Osteoblast (primary cell): ENCODE measurements at regions not wholly inside any gene's neighbourhood (a gene's known extent, or its start where the extent isn't known, plus 50 kb on each side); places are given as distances from the start of the nearest gene placed in this dataset.

ENCODE experiments used
- DNase-seq: peaks from one replicate; pipeline ENCODE4 v3.0.0; 2011; ENCODE audit warnings: low spot score, mixed read lengths; ENCODE audit not compliant: insufficient read length; ENCODE audit errors: missing footprints
- H2AFZ ChIP-seq: 2 replicates; pipeline ENCODE4 v1.6.0; 2011; ENCODE audit warnings: mild to moderate bottlenecking, low read length
- H3K27ac ChIP-seq: 2 replicates; pipeline ENCODE4 v1.5.1; 2011; ENCODE audit warnings: mild to moderate bottlenecking, low read depth, low read length, moderate library complexity
- H3K27me3 ChIP-seq: 2 replicates; pipeline ENCODE4 v1.6.0; 2012; ENCODE audit warnings: mild to moderate bottlenecking, control low read depth, inconsistent platforms, low read length, moderate library complexity; ENCODE audit not compliant: insufficient read depth
- H3K36me3 ChIP-seq: 2 replicates; pipeline ENCODE4 v1.5.1; 2011; ENCODE audit warnings: mild to moderate bottlenecking, low read length, control low read depth, moderate library complexity; ENCODE audit not compliant: insufficient read depth
- H3K4me1 ChIP-seq: 2 replicates; pipeline ENCODE4 v1.5.1; 2011; ENCODE audit warnings: mild to moderate bottlenecking, low read length, control low read depth, moderate library complexity; ENCODE audit not compliant: insufficient read depth
- H3K4me2 ChIP-seq: 2 replicates; pipeline ENCODE4 v1.6.0; 2011; ENCODE audit warnings: mild to moderate bottlenecking, low read length; ENCODE audit not compliant: insufficient read depth
- H3K4me3 ChIP-seq: fragments of 200-600 bp; sonication (generic); 3 replicates; pipeline ENCODE4 v1.5.1; 2012; ENCODE audit warnings: mild to moderate bottlenecking, low read length, inconsistent platforms; ENCODE audit not compliant: insufficient read depth
- H3K79me2 ChIP-seq: 2 replicates; pipeline ENCODE4 v1.6.0; 2012; ENCODE audit warnings: mild to moderate bottlenecking, low read length, control low read depth, inconsistent platforms; ENCODE audit not compliant: insufficient read depth
- H3K9me3 ChIP-seq: 2 replicates; pipeline ENCODE4 v1.5.1; 2011; ENCODE audit warnings: low read depth, low read length, control low read depth
- H4K20me1 ChIP-seq: 2 replicates; pipeline ENCODE4 v1.6.0; 2012; ENCODE audit warnings: mild to moderate bottlenecking, low read length, control low read depth; ENCODE audit not compliant: insufficient read depth
- CTCF ChIP-seq: IDR thresholded peaks from 2 replicates; pipeline ENCODE4 v1.5.1; 2011; ENCODE audit warnings: mild to moderate bottlenecking, low read depth, low read length, moderate library complexity; ENCODE audit errors: extremely low read depth

DNA sequence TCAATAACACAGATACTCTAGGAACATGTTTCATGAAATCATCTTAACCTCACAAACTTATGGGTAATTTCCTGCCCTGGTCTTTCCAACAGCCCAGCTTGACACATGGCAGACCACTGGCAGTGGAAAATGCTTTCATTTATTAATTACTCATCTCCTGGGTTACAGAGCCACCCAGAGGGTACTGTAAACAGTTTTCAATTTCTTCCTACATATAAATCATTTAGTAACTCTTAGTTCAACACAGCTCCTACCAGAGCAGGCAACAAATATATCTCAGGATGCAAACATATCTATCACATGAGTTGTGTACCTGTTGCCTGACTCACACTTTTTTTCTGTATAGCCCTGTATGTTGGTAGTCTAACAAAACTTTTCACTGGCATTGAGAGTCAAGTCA is 99.2 kb upstream of the VRK2 start:
- H3K4me2 ChIP-seq, result no peak overlapping the region
- no peak for TF ChIP-seq CTCF
- H3K79me2 ChIP-seq, result no peaks in the 10 kb centered on the region
- DNase-seq, result peak; percentile 45
- H4K20me1 ChIP-seq, result no peaks in the 10 kb centered on the region
- H3K4me1 ChIP-seq, result no peaks in the 10 kb centered on the region
- no peak overlapping the region for H2AFZ ChIP-seq
- no peak overlapping the region for H3K27ac ChIP-seq
- no peak overlapping the region for H3K4me3 ChIP-seq
- no peaks in the 10 kb centered on the region for H3K36me3 ChIP-seq
- H3K27me3 ChIP-seq, result no peaks in the 10 kb centered on the region
- no peaks in the 10 kb centered on the region for H3K9me3 ChIP-seq

GRCh38 chr2:57954020-57954419 is 92.6 kb upstream of the VRK2 start:
- H3K9me3 ChIP-seq, result no peaks in the 10 kb centered on the region
- no peak overlapping the region for H3K4me2 ChIP-seq
- no peaks in the 10 kb centered on the region for H3K27me3 ChIP-seq
- no peaks in the 10 kb centered on the region for H4K20me1 ChIP-seq
- no peak overlapping the region for H3K27ac ChIP-seq
- no peaks in the 10 kb centered on the region for H3K4me1 ChIP-seq
- no peak for TF ChIP-seq CTCF
- DNase-seq, result no peak
- H3K36me3 ChIP-seq, result no peaks in the 10 kb centered on the region
- H3K79me2 ChIP-seq, result no peaks in the 10 kb centered on the region
- H2AFZ ChIP-seq, result no peak overlapping the region
- no peak overlapping the region for H3K4me3 ChIP-seq

DNA sequence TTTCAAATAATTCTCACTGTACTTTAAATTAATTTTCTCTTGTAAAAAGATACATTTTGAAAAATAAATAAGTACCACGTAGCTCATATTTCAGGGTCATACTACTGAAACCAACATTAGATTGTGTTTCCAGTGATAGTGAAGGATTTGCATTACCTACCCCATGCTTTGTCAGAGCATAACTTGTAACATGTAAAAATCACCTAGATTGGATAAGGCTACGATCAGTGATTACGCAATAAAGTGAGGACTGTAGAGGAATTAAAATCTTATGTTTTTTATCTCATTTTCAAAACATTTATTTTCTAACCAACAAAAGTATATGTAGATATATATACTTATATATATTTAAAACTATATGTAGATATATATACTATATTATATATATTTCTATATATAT is 89.4 kb upstream of the VRK2 start:
- no peak for DNase-seq
- H4K20me1 ChIP-seq, result no peaks in the 10 kb centered on the region
- no peaks in the 10 kb centered on the region for H3K79me2 ChIP-seq
- no peak for TF ChIP-seq CTCF
- H3K4me1 ChIP-seq, result no peaks in the 10 kb centered on the region
- no peaks in the 10 kb centered on the region for H3K36me3 ChIP-seq
- no peaks in the 10 kb centered on the region for H3K27me3 ChIP-seq
- H3K4me2 ChIP-seq, result no peak overlapping the region
- no peak overlapping the region for H3K27ac ChIP-seq
- no peaks in the 10 kb centered on the region for H3K9me3 ChIP-seq
- H3K4me3 ChIP-seq, result no peak overlapping the region
- no peak overlapping the region for H2AFZ ChIP-seq

GRCh38 chr2:57959390-57959789 is 87.2 kb upstream of the VRK2 start:
- H3K9me3 ChIP-seq, result no peaks in the 10 kb centered on the region
- TF ChIP-seq CTCF, result no peak
- H3K4me3 ChIP-seq, result no peak overlapping the region
- no peaks in the 10 kb centered on the region for H3K79me2 ChIP-seq
- H3K27ac ChIP-seq, result no peak overlapping the region
- no peaks in the 10 kb centered on the region for H3K36me3 ChIP-seq
- no peaks in the 10 kb centered on the region for H3K27me3 ChIP-seq
- no peak overlapping the region for H2AFZ ChIP-seq
- no peak overlapping the region for H3K4me2 ChIP-seq
- H4K20me1 ChIP-seq, result no peaks in the 10 kb centered on the region
- DNase-seq, result no peak
- no peaks in the 10 kb centered on the region for H3K4me1 ChIP-seq
